Aorta (tissue), 5 donors: ENCODE measurements at regions not wholly inside any gene's neighbourhood (a gene's known extent, or its start where the extent isn't known, plus 50 kb on each side); places are given as distances from the start of the nearest gene placed in this dataset.
A peak's percentile ranks its signal among the peaks of the same experiment; 100 is the strongest.

ENCODE experiments used
- ATAC-seq: fragments of 200-7000 bp; cut with Tn5 transposase; one replicate; pipeline ENCODE4 v1.9.1; 2022; ENCODE audit warnings: moderate library complexity; ENCODE audit not compliant: low FRiP score
- DNase-seq, 2 donors: peaks; one replicate each; pipeline ENCODE4 v3.0.0-alpha.2; 2020
- H3K27ac ChIP-seq, 2 donors: one replicate each; pipeline ENCODE4 v1.5.1; 2013; ENCODE audit warnings: low read length in 2 of 2, mild to moderate bottlenecking in 2 of 2, moderate library complexity in 2 of 2, control low read depth in 1 of 2, inconsistent platforms in 1 of 2, low read depth in 1 of 2
- H3K27me3 ChIP-seq, 2 donors: one replicate each; pipeline ENCODE4 v1.6.1; 2013; ENCODE audit warnings: control low read depth in 1 of 2, low read length in 1 of 2, mild to moderate bottlenecking in 1 of 2, moderate library complexity in 1 of 2; ENCODE audit not compliant: insufficient read depth in 2 of 2, control insufficient read depth in 1 of 2
- H3K36me3 ChIP-seq, 2 donors: one replicate each; pipeline ENCODE4 v1.6.1; 2013; ENCODE audit warnings: control low read depth in 1 of 2, low read length in 1 of 2, mild to moderate bottlenecking in 1 of 2; ENCODE audit not compliant: insufficient read depth in 2 of 2, control insufficient read depth in 1 of 2
- H3K4me1 ChIP-seq, 2 donors: one replicate each; pipeline ENCODE4 v1.6.1; 2013; ENCODE audit warnings: low read length in 2 of 2, control low read depth in 1 of 2, mild to moderate bottlenecking in 1 of 2, moderate library complexity in 1 of 2; ENCODE audit not compliant: insufficient read depth in 2 of 2, control insufficient read depth in 1 of 2
- H3K4me3 ChIP-seq, 2 donors: one replicate each; pipeline ENCODE4 v1.5.1; 2013; ENCODE audit warnings: low read length in 2 of 2, control low read depth in 1 of 2, mild to moderate bottlenecking in 1 of 2
- H3K9me3 ChIP-seq: one replicate; pipeline ENCODE4 v1.6.1; 2013; ENCODE audit warnings: mild to moderate bottlenecking, low read length; ENCODE audit not compliant: control insufficient read depth
- WGBS, 2 donors: extraction: QIAGEN DNeasy Blood & Tissue Kit; methylation state at CpG; one replicate each; pipeline ENCODE4 v1.1.7; 2013; 5-methylcytosine and 5-hydroxymethylcytosine counted together
- intact Hi-C, 2 donors: fragments of 100-400 bp; cut with DNase I; formaldehyde crosslinking; loops; one replicate each; pipeline versions ENCODE4 v1.14.2 to v1.15.0; 2022
- donor health status: healthy with polysubstance abuse.
- donor health status: Bipolar disorder and iron deficiency.
- donor health status: DM: no; HTN: no; CAD: no.
- donor health status: DM: no; HTN: no; CAD: no.
- donor health status: DM: yes; HTN: yes; CAD: no.

GRCh38 chr4:140316799-140317198, 56.6 kb upstream of the SCOC start:
- 95% methylated on average over 5 of the region's 5 CpGs for WGBS, 2 donors

GRCh38 chr4:140315970-140316369, 57.5 kb upstream of the SCOC start:
- WGBS, 2 donors: 85 to 89% methylated on average over 2 of the region's 2 CpGs
- Histone ChIP-seq H3K4me1 (peaks cover 0 to 4% of the 10 kb centered on the region in 2 donors), H3K27ac (no peak overlapping the region), H3K27me3 (no peaks in the 10 kb centered on the region), H3K9me3 (no peaks in the 10 kb centered on the region), H3K36me3 (no peaks in the 10 kb centered on the region), H3K4me3 (no peak overlapping the region)
- intact Hi-C loops: no loop called here
- no peak for ATAC-seq
- no peak for DNase-seq

More at GRCh38 chr4:140316799-140317198, 56.6 kb upstream of the SCOC start:
- intact Hi-C loops: no loop called here
- Histone ChIP-seq H3K27me3 (no peaks in the 10 kb centered on the region), H3K27ac (no peak overlapping the region), H3K4me1 (peaks cover 0 to 4% of the 10 kb centered on the region in 2 donors), H3K36me3 (no peaks in the 10 kb centered on the region), H3K4me3 (no peak overlapping the region), H3K9me3 (no peaks in the 10 kb centered on the region)
- DNase-seq (no peak), ATAC-seq (no peak)

GRCh38 chr4:140315438-140315837, 58.0 kb upstream of the SCOC start:
- no peak for ATAC-seq
- intact Hi-C loops: no loop called here
- no peaks in the 10 kb centered on the region for H3K36me3 ChIP-seq
- DNase-seq: no peak
- H3K27ac ChIP-seq: no peak overlapping the region
- WGBS, 2 donors: 51 to 64% methylated on average over 2 of the region's 2 CpGs
- H3K4me3 ChIP-seq: no peak overlapping the region
- peaks cover 0 to 4% of the 10 kb centered on the region in 2 donors for H3K4me1 ChIP-seq
- H3K9me3 ChIP-seq: no peaks in the 10 kb centered on the region
- H3K27me3 ChIP-seq: no peaks in the 10 kb centered on the region

GRCh38 chr4:140315019-140315418, 58.4 kb upstream of the SCOC start:
- no peak overlapping the region for H3K27ac ChIP-seq
- ATAC-seq: no peak
- 20 to 36% methylated on average over 1 of the region's 1 CpG for WGBS, 2 donors
- H3K36me3 ChIP-seq: no peaks in the 10 kb centered on the region
- no peaks in the 10 kb centered on the region for H3K9me3 ChIP-seq
- DNase-seq: no peak
- intact Hi-C loops: no loop called here
- H3K27me3 ChIP-seq: no peaks in the 10 kb centered on the region
- H3K4me3 ChIP-seq: no peak overlapping the region
- peaks cover 0 to 4% of the 10 kb centered on the region in 2 donors for H3K4me1 ChIP-seq

GRCh38 chr4:140312100-140312499, 61.3 kb upstream of the SCOC start:
- no peak overlapping the region for H3K4me3 ChIP-seq
- H3K27me3 ChIP-seq: no peaks in the 10 kb centered on the region
- no peaks in the 10 kb centered on the region for H3K9me3 ChIP-seq
- no peak overlapping the region for H3K27ac ChIP-seq
- DNase-seq (no peak), ATAC-seq (no peak)
- 72 to 89% methylated on average over 2 of the region's 2 CpGs for WGBS, 2 donors
- H3K4me1 ChIP-seq: peaks cover 0 to 4% of the 10 kb centered on the region in 2 donors
- H3K36me3 ChIP-seq: no peaks in the 10 kb centered on the region
- intact Hi-C loops: no loop called here

- Histone ChIP-seq H3K27ac (no peak overlapping the region), H3K4me1 (peaks cover 0 to 4% of the 10 kb centered on the region in 2 donors), H3K9me3 (no peaks in the 10 kb centered on the region), H3K36me3 (no peaks in the 10 kb centered on the region), H3K27me3 (no peaks in the 10 kb centered on the region), H3K4me3 (no peak overlapping the region)
- intact Hi-C loops: no loop called here
- no peak for ATAC-seq
- no peak for DNase-seq
These were observed 62.1 kb upstream of the SCOC start for GRCh38 chr4:140311257-140311835.

GRCh38 chr4:140309124-140309870, 64.1 kb upstream of the SCOC start:
- no peak for DNase-seq
- H3K9me3 ChIP-seq: no peaks in the 10 kb centered on the region
- WGBS, 2 donors: 89 to 93% methylated on average over 1 of the region's 1 CpG
- ATAC-seq: peak; percentile 34
- intact Hi-C loops: loop anchor here in 1 of 2 donors (5.0 kb wide), 1 partner anchor 52 kb away; no protein-coding TSS in a partner anchor
- no peaks in the 10 kb centered on the region for H3K36me3 ChIP-seq
- no peak overlapping the region for H3K4me3 ChIP-seq
- H3K4me1 ChIP-seq: no peaks in the 10 kb centered on the region
- H3K27ac ChIP-seq: peak overlapping the region in 1 of 2 donors; percentile 86
- H3K27me3 ChIP-seq: no peaks in the 10 kb centered on the region

GRCh38 chr4:140308366-140309123, 64.9 kb upstream of the SCOC start:
- H3K9me3 ChIP-seq: no peaks in the 10 kb centered on the region
- DNase-seq: peak; percentile 83 to 90
- peak overlapping the region; percentile 20 to 86 for H3K27ac ChIP-seq
- H3K36me3 ChIP-seq: no peaks in the 10 kb centered on the region
- peak; percentile 91 for ATAC-seq
- H3K4me3 ChIP-seq: no peak overlapping the region
- intact Hi-C loops: loop anchor here in 1 of 2 donors (5.0 kb wide), 1 partner anchor 51 kb away; no protein-coding TSS in a partner anchor
- no peaks in the 10 kb centered on the region for H3K4me1 ChIP-seq
- no peaks in the 10 kb centered on the region for H3K27me3 ChIP-seq
- WGBS, 2 donors: 15 to 21% methylated on average over 11 of the region's 11 CpGs
